ENCODE measurements at regions not wholly inside any gene's neighbourhood (a gene's known extent, or its start where the extent isn't known, plus 50 kb on each side); places are given as distances from the start of the nearest gene placed in this dataset.

DNA sequence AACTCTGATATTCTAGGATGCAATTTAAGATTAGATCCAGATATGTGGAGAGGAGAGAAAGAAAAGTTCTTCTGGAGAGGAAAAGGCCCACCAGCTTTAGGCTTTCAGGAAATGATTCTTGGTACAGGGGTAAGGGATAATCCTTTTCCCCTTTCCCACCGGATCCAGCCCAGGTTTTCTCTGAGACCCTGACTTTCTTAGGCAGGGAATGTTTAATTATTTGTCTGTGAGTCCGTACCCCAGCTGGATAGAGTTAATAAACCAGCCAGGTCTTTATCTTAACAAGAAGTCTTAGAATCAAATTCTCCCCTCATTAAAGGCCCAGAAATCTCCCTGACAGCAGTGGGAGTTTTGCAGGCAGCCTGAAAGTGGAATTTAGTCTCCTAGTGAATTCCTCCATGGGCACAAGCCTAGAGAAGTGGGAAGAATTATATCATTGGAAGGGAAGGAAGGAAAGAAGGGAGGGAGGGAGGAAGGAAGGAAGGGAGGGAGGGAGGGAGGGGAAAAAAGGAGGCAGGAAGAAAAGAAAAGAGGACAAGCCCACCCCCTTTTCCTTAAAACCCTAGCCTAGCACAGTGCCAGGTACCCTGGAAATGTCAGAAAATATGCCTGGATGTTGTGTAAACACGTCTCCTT lies 189.0 kb downstream of the PLPP3 start:
- POLR2A ChIA-PET = no interaction called here

DNA sequence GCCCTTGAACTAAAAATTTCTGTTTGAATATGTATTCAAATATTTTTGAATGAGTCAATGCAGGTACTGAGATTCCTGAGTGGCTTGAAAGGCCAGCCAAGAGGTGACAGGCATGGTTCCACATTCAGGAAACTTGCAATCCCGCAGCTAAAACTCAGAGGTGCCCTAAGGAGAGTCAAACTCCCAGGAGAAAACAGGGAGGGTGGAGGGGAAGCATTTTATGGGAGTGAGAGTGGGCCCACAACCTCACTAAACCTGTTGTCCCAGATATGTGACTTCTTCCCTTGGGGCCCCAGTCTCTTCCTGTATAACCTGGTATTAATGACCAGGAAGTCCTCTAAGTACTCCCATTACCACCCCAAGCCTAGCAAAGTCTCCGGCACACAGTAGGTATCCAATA lies 189.6 kb downstream of the PLPP3 start:
- TF ChIP-seq, protein P1, sequence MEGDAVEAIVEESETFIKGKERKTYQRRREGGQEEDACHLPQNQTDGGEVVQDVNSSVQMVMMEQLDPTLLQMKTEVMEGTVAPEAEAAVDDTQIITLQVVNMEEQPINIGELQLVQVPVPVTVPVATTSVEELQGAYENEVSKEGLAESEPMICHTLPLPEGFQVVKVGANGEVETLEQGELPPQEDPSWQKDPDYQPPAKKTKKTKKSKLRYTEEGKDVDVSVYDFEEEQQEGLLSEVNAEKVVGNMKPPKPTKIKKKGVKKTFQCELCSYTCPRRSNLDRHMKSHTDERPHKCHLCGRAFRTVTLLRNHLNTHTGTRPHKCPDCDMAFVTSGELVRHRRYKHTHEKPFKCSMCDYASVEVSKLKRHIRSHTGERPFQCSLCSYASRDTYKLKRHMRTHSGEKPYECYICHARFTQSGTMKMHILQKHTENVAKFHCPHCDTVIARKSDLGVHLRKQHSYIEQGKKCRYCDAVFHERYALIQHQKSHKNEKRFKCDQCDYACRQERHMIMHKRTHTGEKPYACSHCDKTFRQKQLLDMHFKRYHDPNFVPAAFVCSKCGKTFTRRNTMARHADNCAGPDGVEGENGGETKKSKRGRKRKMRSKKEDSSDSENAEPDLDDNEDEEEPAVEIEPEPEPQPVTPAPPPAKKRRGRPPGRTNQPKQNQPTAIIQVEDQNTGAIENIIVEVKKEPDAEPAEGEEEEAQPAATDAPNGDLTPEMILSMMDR (IDR thresholded peaks at IDR 0.05; ENCODE audit: control extremely low read depth, extremely low read depth, low read depth, missing control alignments) = no peak
- POLR2A ChIA-PET = no interaction called here
- no peak for DNase-seq (ENCODE audit: extremely low spot score)
- CTCF ChIA-PET = no interaction called here

More for the DNA sequence above, 189.0 kb downstream of the PLPP3 start:
- CTCF ChIA-PET = no interaction called here
- TF ChIP-seq, protein P1 (IDR thresholded peaks at IDR 0.05; ENCODE audit: control extremely low read depth, extremely low read depth, low read depth, missing control alignments) = no peak
- DNase-seq (ENCODE audit: extremely low spot score) = no peak

DNA sequence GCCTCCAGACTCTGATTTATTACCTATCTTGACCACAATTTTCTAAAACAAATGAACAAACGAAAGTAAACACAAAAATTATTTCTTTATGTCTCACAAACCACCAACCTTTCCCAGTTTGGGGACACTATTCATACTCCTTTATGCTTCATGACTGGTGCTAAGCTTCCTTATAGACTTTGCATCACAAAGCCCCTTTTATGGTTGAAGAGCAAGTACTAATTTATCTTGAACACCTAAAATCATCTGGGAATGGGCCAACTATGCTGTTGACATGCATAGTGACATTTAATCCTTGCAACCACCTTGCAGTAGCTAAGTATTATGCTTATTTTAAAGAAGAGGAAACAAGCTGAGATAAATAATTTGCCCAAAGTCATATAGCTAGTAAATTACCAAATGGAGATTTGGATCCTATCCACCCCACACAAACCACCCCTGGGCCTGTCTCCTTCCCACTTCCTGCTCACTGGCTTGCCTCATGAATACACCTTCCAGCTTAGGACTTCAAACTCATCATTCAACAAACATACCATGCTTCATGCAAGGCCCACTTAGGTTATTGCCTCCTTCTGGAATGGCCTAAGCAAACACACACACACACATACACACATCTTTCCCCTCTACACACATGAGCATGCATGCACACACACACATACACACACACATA lies 192.2 kb downstream of the PLPP3 start:
- POLR2A ChIA-PET = no interaction called here
- TF ChIP-seq, protein P1 (IDR thresholded peaks at IDR 0.05; ENCODE audit: control extremely low read depth, extremely low read depth, low read depth, missing control alignments) = no peak
- CTCF ChIA-PET = interaction anchor here (0.9 kb wide), 2 partner anchors 9 to 686 kb away, joined by 3 to 4 read pairs; no protein-coding TSS in a partner anchor
- DNase-seq (ENCODE audit: extremely low spot score) = no peak

DNA sequence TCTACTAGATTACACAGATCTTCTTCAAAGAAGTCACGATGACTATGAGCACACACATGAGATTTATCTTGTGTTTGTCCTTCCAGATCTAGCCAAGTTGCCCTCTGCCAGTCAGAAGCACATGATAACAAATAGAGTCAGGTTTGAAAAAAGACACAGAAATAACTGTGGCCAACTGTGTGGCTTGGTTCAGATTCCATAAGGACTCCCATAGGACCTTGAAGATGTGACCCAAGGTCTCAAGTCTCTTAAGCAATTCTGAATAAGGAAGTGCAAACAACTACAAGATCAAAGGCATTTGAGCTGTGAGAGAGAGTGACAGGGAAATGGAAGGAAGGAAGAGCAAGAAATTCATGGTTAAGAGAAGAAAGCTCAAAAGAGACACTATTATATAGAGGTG lies 194.0 kb downstream of the PLPP3 start:
- no peak for DNase-seq (ENCODE audit: extremely low spot score)
- TF ChIP-seq, protein P1 (IDR thresholded peaks at IDR 0.05; ENCODE audit: control extremely low read depth, extremely low read depth, low read depth, missing control alignments) = no peak
- ChIA-PET CTCF (no interaction called here), POLR2A (no interaction called here)

DNA sequence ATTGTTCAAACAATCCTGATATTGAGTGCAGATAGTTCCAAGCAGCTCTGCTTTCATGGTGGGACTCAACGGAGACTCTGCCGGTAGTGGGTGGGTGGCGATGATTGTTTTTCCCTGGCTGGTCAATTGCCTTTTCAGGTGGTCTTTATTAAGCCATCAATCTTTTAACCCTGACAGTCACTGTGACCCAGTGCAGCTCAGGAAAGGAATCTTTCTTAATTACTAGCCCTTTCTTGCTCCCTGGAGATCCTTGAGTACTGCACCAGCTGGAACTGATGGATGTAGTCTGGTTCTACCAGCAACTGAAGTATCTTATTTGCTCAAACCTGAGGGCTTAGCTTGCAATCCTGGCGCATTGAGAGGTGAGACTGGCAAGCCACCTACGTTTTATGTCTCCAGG lies 196.4 kb downstream of the PLPP3 start:
- DNase-seq (ENCODE audit: extremely low spot score) = no peak
- TF ChIP-seq, protein P1 (IDR thresholded peaks at IDR 0.05; ENCODE audit: control extremely low read depth, extremely low read depth, low read depth, missing control alignments) = no peak
- CTCF ChIA-PET = no interaction called here
- POLR2A ChIA-PET = no interaction called here

DNA sequence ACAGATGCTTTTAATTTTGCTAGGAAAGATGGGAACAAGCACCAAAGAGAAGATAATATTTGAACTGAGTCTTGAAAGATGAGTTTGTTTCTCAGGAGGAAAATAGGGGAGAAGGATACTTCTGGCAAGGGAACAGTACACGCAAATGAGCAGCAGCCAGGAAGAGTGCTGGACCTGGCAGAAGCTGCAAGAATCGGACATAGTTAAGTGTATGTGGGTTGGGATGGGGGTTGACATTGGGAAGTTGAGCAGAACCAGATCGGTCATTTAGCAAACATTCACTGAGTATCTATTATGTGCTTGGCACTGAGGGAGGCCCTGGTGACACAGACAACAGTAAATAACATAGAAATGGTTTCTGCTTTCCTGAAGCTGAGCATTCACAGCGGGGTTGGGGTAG lies 198.8 kb downstream of the PLPP3 start:
- TF ChIP-seq, protein P1 (IDR thresholded peaks at IDR 0.05; ENCODE audit: control extremely low read depth, extremely low read depth, low read depth, missing control alignments) = no peak
- DNase-seq (ENCODE audit: extremely low spot score) = no peak
- ChIA-PET CTCF (no interaction called here), POLR2A (no interaction called here)

All from GM10248 (cell line).